ENCODE measurements at regions not wholly inside any gene's neighbourhood (a gene's known extent, or its start where the extent isn't known, plus 50 kb on each side); places are given as distances from the start of the nearest gene placed in this dataset.

GRCh38 chr7:130890176-130891020 is 156.4 kb upstream of the KLF14 start:
- intact Hi-C loops (cut with DNase I; ENCODE audit: low total_unique reads): loop anchor here (10.0 kb wide), 1 partner anchor 214 kb away; no protein-coding TSS in a partner anchor
- Histone ChIP-seq H3K27ac (peak overlapping the region; percentile 81 to 85), H3K27me3 (no peaks in the 10 kb centered on the region), H3K9me3 (no peaks in the 10 kb centered on the region), H3K4me3 (no peak overlapping the region), H3K36me3 (ENCODE audit: low read depth, missing control alignments) (no peaks in the 10 kb centered on the region), H3K4me1 (peaks cover 45% of the 10 kb centered on the region)
- no peak for TF ChIP-seq CTCF (IDR thresholded peaks at IDR 0.05)
- no peak for TF ChIP-seq POLR2A (IDR thresholded peaks at IDR 0.05)
- WGBS, 2 donors: 63 to 64% methylated on average over 8 to 11 of the region's 11 CpGs
- no peak for DNase-seq

- no peak overlapping the region for H3K4me3 ChIP-seq
- no peaks in the 10 kb centered on the region for H3K27me3 ChIP-seq
- no peaks in the 10 kb centered on the region for H3K36me3 ChIP-seq (ENCODE audit: low read depth, missing control alignments)
- no peaks in the 10 kb centered on the region for H3K9me3 ChIP-seq
- peak; percentile 67 for DNase-seq
- peak overlapping the region; percentile 81 to 85 for H3K27ac ChIP-seq
- 35 to 49% methylated on average over 13 to 15 of the region's 15 CpGs for WGBS, 2 donors
- peaks cover 48% of the 10 kb centered on the region for H3K4me1 ChIP-seq
- intact Hi-C loops (cut with DNase I; ENCODE audit: low total_unique reads): loop anchor here (10.0 kb wide), 1 partner anchor 213 kb away; no protein-coding TSS in a partner anchor
- TF ChIP-seq POLR2A (IDR thresholded peaks at IDR 0.05): no peak
- TF ChIP-seq CTCF (IDR thresholded peaks at IDR 0.05): no peak
Observed at GRCh38 chr7:130891254-130892094, 157.5 kb upstream of the KLF14 start.

GRCh38 chr7:130893441-130893894 is 159.5 kb upstream of the KLF14 start:
- 50% methylated on average over 7 of the region's 7 CpGs for WGBS, 2 donors
- Histone ChIP-seq H3K4me3 (no peak overlapping the region), H3K9me3 (no peaks in the 10 kb centered on the region), H3K27me3 (no peaks in the 10 kb centered on the region), H3K36me3 (ENCODE audit: low read depth, missing control alignments) (no peaks in the 10 kb centered on the region), H3K4me1 (peaks cover 51% of the 10 kb centered on the region), H3K27ac (peak overlapping the region; percentile 45 to 69)
- TF ChIP-seq POLR2A (IDR thresholded peaks at IDR 0.05) (no peak), CTCF (IDR thresholded peaks at IDR 0.05) (no peak)
- intact Hi-C loops (cut with DNase I; ENCODE audit: low total_unique reads): loop anchor here (10.0 kb wide), 1 partner anchor 211 kb away; no protein-coding TSS in a partner anchor
- no peak for DNase-seq

- no peak for TF ChIP-seq CTCF (IDR thresholded peaks at IDR 0.05)
- no peak for TF ChIP-seq POLR2A (IDR thresholded peaks at IDR 0.05)
- intact Hi-C loops (cut with DNase I; ENCODE audit: low total_unique reads): loop anchor here (10.0 kb wide), 1 partner anchor 210 kb away; no protein-coding TSS in a partner anchor
- WGBS, 2 donors: 48 to 57% methylated on average over 13 to 14 of the region's 14 CpGs
- no peak for DNase-seq
- Histone ChIP-seq H3K27ac (peak overlapping the region; percentile 45 to 69), H3K4me1 (peaks cover 54% of the 10 kb centered on the region), H3K36me3 (ENCODE audit: low read depth, missing control alignments) (no peaks in the 10 kb centered on the region), H3K27me3 (no peaks in the 10 kb centered on the region), H3K9me3 (no peaks in the 10 kb centered on the region), H3K4me3 (no peak overlapping the region)
Observed at GRCh38 chr7:130894146-130894908, 160.3 kb upstream of the KLF14 start.

All from testis (tissue), 2 donors.